Chondrocyte (in vitro differentiated cells): ENCODE measurements at regions not wholly inside any gene's neighbourhood (a gene's known extent, or its start where the extent isn't known, plus 50 kb on each side); places are given as distances from the start of the nearest gene placed in this dataset.
"Not testable (repeated sequence)": the region's sequence is repeated elsewhere in the genome, so short reads cannot be mapped to it uniquely, and the experiment has no call there.

Source experiments
- DNase-seq: peaks from one replicate; pipeline ENCODE4 v3.0.0; 2021; ENCODE audit warnings: mixed read lengths, low spot score
- H3K27ac Mint-ChIP-seq: one replicate; pipeline ENCODE4 v1.8.0; 2021; ENCODE audit warnings: mild to moderate bottlenecking, moderate library complexity, mixed read lengths; ENCODE audit not compliant: unreplicated experiment
- H3K27me3 Mint-ChIP-seq: 2 replicates; pipeline ENCODE4 v1.8.0; 2021; ENCODE audit warnings: low read depth, mixed read lengths
- H3K36me3 Mint-ChIP-seq: 2 replicates; pipeline ENCODE4 v1.8.0; 2021; ENCODE audit warnings: low read depth, mixed read lengths
- H3K4me1 Mint-ChIP-seq: 2 replicates; pipeline ENCODE4 v1.8.0; 2021; ENCODE audit warnings: low read depth, mild to moderate bottlenecking, mixed read lengths
- H3K4me3 Mint-ChIP-seq: one replicate; pipeline ENCODE4 v1.8.0; 2021; ENCODE audit warnings: mild to moderate bottlenecking, moderate library complexity, mixed read lengths; ENCODE audit not compliant: unreplicated experiment
- H3K9me3 Mint-ChIP-seq: 2 replicates; pipeline ENCODE4 v1.8.0; 2021; ENCODE audit warnings: low read depth, mixed read lengths
- CTCF ChIP-seq: fragments of 200-600 bp; sonication (generic); IDR thresholded peaks from 2 replicates; pipeline ENCODE4 v1.5.0; 2021; ENCODE audit warnings: antibody characterized with exemption, mild to moderate bottlenecking, moderate library complexity

GRCh38 chr7:69311489-69311888 is 286.8 kb upstream of the AUTS2 start:
- no peak for DNase-seq
- Mint-ChIP-seq H3K4me1 (no peaks in the 10 kb centered on the region), H3K4me3 (no peak overlapping the region), H3K27ac (no peak overlapping the region), H3K9me3 (no peaks in the 10 kb centered on the region), H3K36me3 (no peaks in the 10 kb centered on the region), H3K27me3 (peaks cover 5% of the 10 kb centered on the region)
- TF ChIP-seq CTCF = no peak

GRCh38 chr7:69313852-69314251 is 284.4 kb upstream of the AUTS2 start:
- H3K27ac Mint-ChIP-seq, H3K9me3 Mint-ChIP-seq, H3K4me3 Mint-ChIP-seq, DNase-seq, H3K36me3 Mint-ChIP-seq, H3K27me3 Mint-ChIP-seq, H3K4me1 Mint-ChIP-seq: not testable (repeated sequence)

GRCh38 chr7:69318794-69319193 is 279.5 kb upstream of the AUTS2 start:
- Mint-ChIP-seq H3K4me3 (no peak overlapping the region), H3K9me3 (no peaks in the 10 kb centered on the region), H3K4me1 (peaks cover 3% of the 10 kb centered on the region), H3K36me3 (no peaks in the 10 kb centered on the region), H3K27ac (no peak overlapping the region), H3K27me3 (peaks cover 4% of the 10 kb centered on the region)
- no peak for TF ChIP-seq CTCF
- no peak for DNase-seq

- Mint-ChIP-seq H3K36me3 (no peaks in the 10 kb centered on the region), H3K9me3 (no peaks in the 10 kb centered on the region), H3K4me3 (no peak overlapping the region), H3K27ac (no peak overlapping the region), H3K4me1 (peaks cover 3% of the 10 kb centered on the region), H3K27me3 (no peaks in the 10 kb centered on the region)
- TF ChIP-seq CTCF = no peak
- no peak for DNase-seq
Observed at GRCh38 chr7:69328516-69328915, 269.8 kb upstream of the AUTS2 start.

GRCh38 chr7:69334701-69335100 is 263.6 kb upstream of the AUTS2 start:
- H3K27ac Mint-ChIP-seq = peak overlapping the region; percentile 49
- TF ChIP-seq CTCF = no peak
- DNase-seq = no peak
- peaks cover 8% of the 10 kb centered on the region for H3K27me3 Mint-ChIP-seq
- H3K9me3 Mint-ChIP-seq = no peaks in the 10 kb centered on the region
- peaks cover 14% of the 10 kb centered on the region for H3K4me1 Mint-ChIP-seq
- no peak overlapping the region for H3K4me3 Mint-ChIP-seq
- H3K36me3 Mint-ChIP-seq = no peaks in the 10 kb centered on the region

GRCh38 chr7:69335331-69335730 is 262.9 kb upstream of the AUTS2 start:
- no peak overlapping the region for H3K27ac Mint-ChIP-seq
- H3K27me3 Mint-ChIP-seq = peaks cover 8% of the 10 kb centered on the region
- no peaks in the 10 kb centered on the region for H3K9me3 Mint-ChIP-seq
- peaks cover 14% of the 10 kb centered on the region for H3K4me1 Mint-ChIP-seq
- no peak overlapping the region for H3K4me3 Mint-ChIP-seq
- DNase-seq = no peak
- H3K36me3 Mint-ChIP-seq = no peaks in the 10 kb centered on the region
- no peak for TF ChIP-seq CTCF
